Brain microvascular endothelial cell (primary cell): ENCODE measurements at regions not wholly inside any gene's neighbourhood (a gene's known extent, or its start where the extent isn't known, plus 50 kb on each side); places are given as distances from the start of the nearest gene placed in this dataset.

ENCODE experiments used
- DNase-seq: peaks from one replicate; pipeline ENCODE4 v3.0.0-alpha.2; 2020
- H3K27ac ChIP-seq: fragments of 250-450 bp; sonication (Bioruptor Pico); 2 replicates; pipeline ENCODE4 v1.5.1; 2020; ENCODE audit warnings: mild to moderate bottlenecking, moderate library complexity
- H3K27me3 ChIP-seq: fragments of 250-450 bp; sonication (Bioruptor Pico); replicated peaks from 2 replicates; pipeline ENCODE4 v1.5.1; 2020; ENCODE audit warnings: mild to moderate bottlenecking
- H3K36me3 ChIP-seq: fragments of 250-450 bp; sonication (Bioruptor Pico); replicated peaks from 2 replicates; pipeline ENCODE4 v1.5.1; 2020; ENCODE audit warnings: mild to moderate bottlenecking
- H3K4me3 ChIP-seq: 2 replicates; pipeline ENCODE4 v1.5.1; 2011; ENCODE audit warnings: low read depth, mild to moderate bottlenecking, control low read depth, low read length, moderate library complexity
- CTCF ChIP-seq: IDR thresholded peaks from 2 replicates; pipeline ENCODE4 v1.5.1; 2011; ENCODE audit warnings: low read depth, mild to moderate bottlenecking, moderate library complexity, low read length, control low read depth, inconsistent platforms; ENCODE audit errors: missing control alignments
- in situ Hi-C: cut with HindIII; loops from 2 replicates; pipeline ENCODE4 v1.10.0; 2017; ENCODE audit warnings: low sequenced_read_pairs, low pct_ligation_motif_present

- in situ Hi-C loops = loop anchor here (25.0 kb wide), 1 partner anchor 255 kb away; no protein-coding TSS in a partner anchor
- Histone ChIP-seq H3K27ac (no peak overlapping the region), H3K36me3 (no peaks in the 10 kb centered on the region), H3K27me3 (peaks cover 3% of the 10 kb centered on the region), H3K4me3 (no peak overlapping the region)
- no peak for DNase-seq
- TF ChIP-seq CTCF = no peak
These were observed 59.0 kb upstream of the DLK1 start for GRCh38 chr14:100667656-100668055.

GRCh38 chr14:100668352-100668751 lies 58.3 kb upstream of the DLK1 start:
- peaks cover 6% of the 10 kb centered on the region for H3K27me3 ChIP-seq
- no peak overlapping the region for H3K4me3 ChIP-seq

GRCh38 chr14:100669011-100669412 lies 57.7 kb upstream of the DLK1 start:
- Histone ChIP-seq H3K27me3 (peaks cover 6% of the 10 kb centered on the region), H3K27ac (no peak overlapping the region), H3K4me3 (no peak overlapping the region), H3K36me3 (no peaks in the 10 kb centered on the region)
- TF ChIP-seq CTCF = no peak
- in situ Hi-C loops = loop anchor here (25.0 kb wide), 1 partner anchor 257 kb away; no protein-coding TSS in a partner anchor
- no peak for DNase-seq

More at GRCh38 chr14:100668352-100668751, 58.3 kb upstream of the DLK1 start:
- in situ Hi-C loops = loop anchor here (25.0 kb wide), 1 partner anchor 256 kb away; no protein-coding TSS in a partner anchor
- no peak for TF ChIP-seq CTCF
- Histone ChIP-seq H3K27ac (no peak overlapping the region), H3K36me3 (no peaks in the 10 kb centered on the region)
- no peak for DNase-seq

- in situ Hi-C loops = loop anchor here (25.0 kb wide), 1 partner anchor 257 kb away; no protein-coding TSS in a partner anchor
- no peak for TF ChIP-seq CTCF
- peaks cover 6% of the 10 kb centered on the region for H3K27me3 ChIP-seq
- H3K27ac ChIP-seq = no peak overlapping the region
- no peaks in the 10 kb centered on the region for H3K36me3 ChIP-seq
- no peak overlapping the region for H3K4me3 ChIP-seq
- DNase-seq = no peak
These were observed 57.2 kb upstream of the DLK1 start for GRCh38 chr14:100669468-100669867.

GRCh38 chr14:100670017-100670752 lies 56.5 kb upstream of the DLK1 start:
- no peak for DNase-seq
- Histone ChIP-seq H3K4me3 (no peak overlapping the region), H3K36me3 (no peaks in the 10 kb centered on the region), H3K27me3 (peaks cover 6% of the 10 kb centered on the region), H3K27ac (no peak overlapping the region)
- in situ Hi-C loops = loop anchor here (25.0 kb wide), 1 partner anchor 258 kb away; no protein-coding TSS in a partner anchor
- no peak for TF ChIP-seq CTCF
